ENCODE measurements at regions not wholly inside any gene's neighbourhood (a gene's known extent, or its start where the extent isn't known, plus 50 kb on each side); places are given as distances from the start of the nearest gene placed in this dataset.

- no peak for DNase-seq
- intact Hi-C loops (cut with micrococcal nuclease; ENCODE audit: unreplicated experiment) = loop anchor here (5.0 kb wide), 1 partner anchor 1139 kb away; no protein-coding TSS in a partner anchor
- no peak for TF ChIP-seq CTCF (IDR thresholded peaks at IDR 0.05; ENCODE audit: unreplicated experiment)
- Mint-ChIP-seq H3K9me3 (ENCODE audit: low read depth, unreplicated experiment) (no peaks in the 10 kb centered on the region), H3K36me3 (ENCODE audit: insufficient read depth, unreplicated experiment) (no peaks in the 10 kb centered on the region), H3K4me1 (ENCODE audit: low read depth, unreplicated experiment) (no peaks in the 10 kb centered on the region), H3K27me3 (ENCODE audit: unreplicated experiment) (no peaks in the 10 kb centered on the region), H3K4me3 (ENCODE audit: low read depth, unreplicated experiment) (no peak overlapping the region), H3K27ac (ENCODE audit: unreplicated experiment) (no peak overlapping the region)
- CTCF ChIA-PET = no interaction called here
- BruUV-seq (replicated peaks) = no TSS peak
These were observed 229.2 kb upstream of the FAM174A start for GRCh38 chr5:100306000-100306399.

GRCh38 chr5:100303216-100303615, 232.0 kb upstream of the FAM174A start:
- Mint-ChIP-seq H3K4me1 (ENCODE audit: low read depth, unreplicated experiment) (no peaks in the 10 kb centered on the region), H3K9me3 (ENCODE audit: low read depth, unreplicated experiment) (no peaks in the 10 kb centered on the region)
- CTCF ChIA-PET = interaction anchor here (0.5 kb wide), 1 partner anchor 149 kb away, joined by 4 read pairs; no protein-coding TSS in a partner anchor

GRCh38 chr5:100299261-100299660, 235.9 kb upstream of the FAM174A start:
- intact Hi-C loops (cut with micrococcal nuclease; ENCODE audit: unreplicated experiment) = no loop called here
- BruUV-seq (replicated peaks) = no TSS peak
- no peaks in the 10 kb centered on the region for H3K4me1 Mint-ChIP-seq (ENCODE audit: low read depth, unreplicated experiment)
- no peak for DNase-seq
- CTCF ChIA-PET = no interaction called here
- H3K27me3 Mint-ChIP-seq (ENCODE audit: unreplicated experiment) = no peaks in the 10 kb centered on the region
- no peaks in the 10 kb centered on the region for H3K9me3 Mint-ChIP-seq (ENCODE audit: low read depth, unreplicated experiment)
- no peak for TF ChIP-seq CTCF (IDR thresholded peaks at IDR 0.05; ENCODE audit: unreplicated experiment)
- no peaks in the 10 kb centered on the region for H3K36me3 Mint-ChIP-seq (ENCODE audit: insufficient read depth, unreplicated experiment)
- no peak overlapping the region for H3K4me3 Mint-ChIP-seq (ENCODE audit: low read depth, unreplicated experiment)
- H3K27ac Mint-ChIP-seq (ENCODE audit: unreplicated experiment) = no peak overlapping the region

More at GRCh38 chr5:100303216-100303615, 232.0 kb upstream of the FAM174A start:
- intact Hi-C loops (cut with micrococcal nuclease; ENCODE audit: unreplicated experiment) = no loop called here
- no peak for TF ChIP-seq CTCF (IDR thresholded peaks at IDR 0.05; ENCODE audit: unreplicated experiment)
- Mint-ChIP-seq H3K4me3 (ENCODE audit: low read depth, unreplicated experiment) (no peak overlapping the region), H3K27me3 (ENCODE audit: unreplicated experiment) (no peaks in the 10 kb centered on the region), H3K27ac (ENCODE audit: unreplicated experiment) (no peak overlapping the region), H3K36me3 (ENCODE audit: insufficient read depth, unreplicated experiment) (no peaks in the 10 kb centered on the region)
- BruUV-seq (replicated peaks) = no TSS peak
- no peak for DNase-seq

GRCh38 chr5:100276071-100276470, 259.1 kb upstream of the FAM174A start:
- DNase-seq = no peak
- Mint-ChIP-seq H3K4me3 (ENCODE audit: low read depth, unreplicated experiment) (no peak overlapping the region), H3K9me3 (ENCODE audit: low read depth, unreplicated experiment) (no peaks in the 10 kb centered on the region), H3K27ac (ENCODE audit: unreplicated experiment) (no peak overlapping the region), H3K27me3 (ENCODE audit: unreplicated experiment) (no peaks in the 10 kb centered on the region), H3K4me1 (ENCODE audit: low read depth, unreplicated experiment) (peaks cover 5% of the 10 kb centered on the region), H3K36me3 (ENCODE audit: insufficient read depth, unreplicated experiment) (no peaks in the 10 kb centered on the region)
- CTCF ChIA-PET = no interaction called here
- no TSS peak for BruUV-seq (replicated peaks)
- TF ChIP-seq CTCF (IDR thresholded peaks at IDR 0.05; ENCODE audit: unreplicated experiment) = no peak
- intact Hi-C loops (cut with micrococcal nuclease; ENCODE audit: unreplicated experiment) = no loop called here
